ENCODE measurements at regions not wholly inside any gene's neighbourhood (a gene's known extent, or its start where the extent isn't known, plus 50 kb on each side); places are given as distances from the start of the nearest gene placed in this dataset.

GRCh38 chr1:30147188-30147587 is 576.2 kb downstream of the MATN1 start:
- H3K4me3 ChIP-seq (ENCODE audit: low read depth, low read length): no peak overlapping the region
- TF ChIP-seq, protein P1, sequence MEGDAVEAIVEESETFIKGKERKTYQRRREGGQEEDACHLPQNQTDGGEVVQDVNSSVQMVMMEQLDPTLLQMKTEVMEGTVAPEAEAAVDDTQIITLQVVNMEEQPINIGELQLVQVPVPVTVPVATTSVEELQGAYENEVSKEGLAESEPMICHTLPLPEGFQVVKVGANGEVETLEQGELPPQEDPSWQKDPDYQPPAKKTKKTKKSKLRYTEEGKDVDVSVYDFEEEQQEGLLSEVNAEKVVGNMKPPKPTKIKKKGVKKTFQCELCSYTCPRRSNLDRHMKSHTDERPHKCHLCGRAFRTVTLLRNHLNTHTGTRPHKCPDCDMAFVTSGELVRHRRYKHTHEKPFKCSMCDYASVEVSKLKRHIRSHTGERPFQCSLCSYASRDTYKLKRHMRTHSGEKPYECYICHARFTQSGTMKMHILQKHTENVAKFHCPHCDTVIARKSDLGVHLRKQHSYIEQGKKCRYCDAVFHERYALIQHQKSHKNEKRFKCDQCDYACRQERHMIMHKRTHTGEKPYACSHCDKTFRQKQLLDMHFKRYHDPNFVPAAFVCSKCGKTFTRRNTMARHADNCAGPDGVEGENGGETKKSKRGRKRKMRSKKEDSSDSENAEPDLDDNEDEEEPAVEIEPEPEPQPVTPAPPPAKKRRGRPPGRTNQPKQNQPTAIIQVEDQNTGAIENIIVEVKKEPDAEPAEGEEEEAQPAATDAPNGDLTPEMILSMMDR (IDR thresholded peaks at IDR 0.05; ENCODE audit: borderline replicate concordance, insufficient read depth, low read depth, low read length): no peak

DNA sequence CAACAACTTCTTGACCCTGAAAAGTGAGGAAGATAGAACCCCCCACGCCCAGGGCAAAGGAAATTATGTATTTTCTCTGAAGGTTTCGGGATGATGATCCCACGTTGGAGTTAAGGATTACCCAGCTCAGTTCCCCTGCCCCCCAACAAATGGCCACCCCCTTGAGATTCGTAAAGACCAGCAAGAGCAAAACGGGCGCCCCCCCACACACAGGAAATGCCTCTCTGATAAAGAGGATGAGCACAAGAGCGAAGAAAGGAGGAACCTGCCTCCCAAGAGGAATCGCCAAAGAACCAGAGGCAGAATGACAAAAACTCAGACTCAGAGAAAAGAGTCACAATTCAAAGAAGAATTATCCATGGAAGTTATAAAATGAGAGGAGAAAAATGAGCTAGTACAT is 576.9 kb downstream of the MATN1 start:
- no peak overlapping the region for H3K4me3 ChIP-seq (ENCODE audit: low read depth, low read length)
- TF ChIP-seq, protein P1 (IDR thresholded peaks at IDR 0.05; ENCODE audit: borderline replicate concordance, insufficient read depth, low read depth, low read length): no peak

DNA sequence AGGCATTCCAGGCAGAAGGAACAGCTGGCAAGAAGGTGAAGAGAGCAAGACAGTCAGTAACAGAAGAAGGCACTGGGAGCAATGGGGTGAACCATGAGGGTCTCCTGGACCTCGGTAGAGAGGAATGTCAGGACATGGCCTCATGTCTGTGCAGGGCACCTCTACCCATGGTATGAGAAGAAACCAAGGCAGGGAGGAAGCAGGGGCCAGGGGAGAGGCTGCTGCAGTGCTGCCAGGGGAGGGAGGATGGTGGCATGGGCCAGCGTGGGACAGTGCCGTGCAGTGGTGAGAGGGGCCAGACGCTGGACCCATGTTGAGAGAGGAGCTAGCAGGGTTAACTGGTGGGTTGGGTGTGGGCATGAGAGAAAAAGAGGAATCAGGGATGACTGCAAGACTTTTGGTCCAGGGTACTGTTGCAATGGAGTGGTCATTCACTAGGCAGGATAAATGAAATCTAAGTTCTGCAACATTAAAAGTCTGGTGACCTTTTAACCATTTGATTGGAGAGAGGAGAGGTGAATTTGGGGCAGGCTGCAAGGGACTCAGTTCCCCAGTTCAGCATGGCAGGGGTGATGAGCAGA is 577.6 kb downstream of the MATN1 start:
- TF ChIP-seq, protein P1 (IDR thresholded peaks at IDR 0.05; ENCODE audit: borderline replicate concordance, insufficient read depth, low read depth, low read length): no peak
- H3K4me3 ChIP-seq (ENCODE audit: low read depth, low read length): no peak overlapping the region

- no peak overlapping the region for H3K4me3 ChIP-seq (ENCODE audit: low read depth, low read length)
- TF ChIP-seq, protein P1 (IDR thresholded peaks at IDR 0.05; ENCODE audit: borderline replicate concordance, insufficient read depth, low read depth, low read length): no peak
Measured at GRCh38 chr1:30144831-30145230, 578.6 kb downstream of the MATN1 start.

DNA sequence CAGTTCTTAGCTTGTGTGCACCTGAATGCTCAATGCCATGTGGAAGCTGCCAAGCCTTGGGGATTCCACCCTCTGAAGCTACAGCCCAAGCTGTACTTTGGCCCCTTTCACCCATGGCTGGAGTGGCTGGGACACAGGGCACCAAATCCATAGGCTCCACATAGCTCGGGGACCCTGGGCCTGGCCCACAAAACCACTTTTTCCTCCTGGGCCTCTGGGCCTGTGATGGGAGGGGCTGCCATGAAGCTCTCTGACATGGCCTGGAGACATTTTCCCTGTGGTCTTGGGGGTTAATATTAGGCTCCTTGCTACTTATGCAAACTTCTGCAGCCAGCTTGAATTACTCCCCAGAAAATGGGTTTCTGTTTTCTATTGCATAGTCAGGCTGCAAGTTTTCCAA is 579.9 kb downstream of the MATN1 start:
- TF ChIP-seq, protein P1 (IDR thresholded peaks at IDR 0.05; ENCODE audit: borderline replicate concordance, insufficient read depth, low read depth, low read length): no peak
- no peak overlapping the region for H3K4me3 ChIP-seq (ENCODE audit: low read depth, low read length)

DNA sequence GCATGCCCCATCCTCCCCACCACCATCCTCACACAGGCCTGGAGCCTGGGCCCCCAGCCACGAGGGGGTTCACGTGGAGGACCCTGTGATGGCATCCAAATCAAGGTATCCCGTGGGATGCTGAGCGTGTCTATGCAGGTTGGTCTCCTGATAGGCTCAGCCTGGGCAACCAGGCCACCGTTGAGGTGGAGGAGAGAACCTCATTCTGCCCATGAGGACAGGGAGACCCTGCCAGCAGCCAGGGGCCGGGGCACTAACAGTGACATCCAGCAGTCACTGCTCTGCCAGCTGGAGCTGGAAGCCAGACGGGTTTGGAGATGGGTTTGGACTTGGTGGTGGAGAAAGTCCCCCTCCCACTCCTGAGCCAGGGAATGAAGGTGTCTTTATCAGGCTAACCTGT is 582.8 kb downstream of the MATN1 start:
- TF ChIP-seq, protein P1 (IDR thresholded peaks at IDR 0.05; ENCODE audit: borderline replicate concordance, insufficient read depth, low read depth, low read length): no peak
- H3K4me3 ChIP-seq (ENCODE audit: low read depth, low read length): no peak overlapping the region

DNA sequence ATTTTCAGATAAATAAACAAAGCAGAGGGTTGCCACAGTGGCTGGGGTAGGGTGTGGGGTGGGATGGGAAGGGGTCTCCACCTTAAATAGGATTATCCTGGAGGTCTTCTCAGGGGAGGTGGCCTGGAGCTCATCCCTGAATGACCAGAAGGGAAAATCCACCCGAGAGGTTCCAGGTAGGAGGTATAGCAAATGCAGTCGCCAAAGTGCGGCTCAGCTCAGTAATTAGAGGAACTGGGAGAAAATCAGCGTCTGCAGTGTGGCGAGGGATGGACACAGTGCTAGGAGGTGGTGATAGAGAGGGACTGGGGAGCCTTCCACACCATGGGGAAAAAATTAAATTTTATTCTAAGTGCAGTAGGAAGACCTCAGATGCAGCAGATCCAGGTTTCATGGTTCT is 584.5 kb downstream of the MATN1 start:
- H3K4me3 ChIP-seq (ENCODE audit: low read depth, low read length): no peak overlapping the region
- TF ChIP-seq, protein P1 (IDR thresholded peaks at IDR 0.05; ENCODE audit: borderline replicate concordance, insufficient read depth, low read depth, low read length): no peak

All from GM12875 (cell line).